Effector memory CD4-positive, alpha-beta T cell (primary cell): ENCODE measurements at regions not wholly inside any gene's neighbourhood (a gene's known extent, or its start where the extent isn't known, plus 50 kb on each side); places are given as distances from the start of the nearest gene placed in this dataset.
"Not testable (repeated sequence)": the region's sequence is repeated elsewhere in the genome, so short reads cannot be mapped to it uniquely, and the experiment has no call there.

Experiments
- DNase-seq, 3 donors: peaks; one replicate each; pipeline ENCODE4 v3.0.0-alpha.2; 2020
- H3K27ac ChIP-seq: 2 replicates; pipeline ENCODE4 v1.7.0; 2013; ENCODE audit warnings: mild to moderate bottlenecking, low read length, moderate library complexity; ENCODE audit not compliant: insufficient read depth, poor library complexity, severe bottlenecking
- H3K27me3 ChIP-seq: replicated peaks from 2 replicates; pipeline ENCODE4 v1.7.0; 2013; ENCODE audit warnings: mild to moderate bottlenecking, low read length; ENCODE audit not compliant: insufficient read depth, control insufficient read depth, poor library complexity, severe bottlenecking
- H3K36me3 ChIP-seq: 2 replicates; pipeline ENCODE4 v1.7.0; 2013; ENCODE audit warnings: mild to moderate bottlenecking, low read length, moderate library complexity; ENCODE audit not compliant: control insufficient read depth, insufficient read depth
- H3K4me1 ChIP-seq: 2 replicates; pipeline ENCODE4 v1.7.0; 2013; ENCODE audit warnings: low read length, mild to moderate bottlenecking; ENCODE audit not compliant: control insufficient read depth, insufficient read depth, poor library complexity, severe bottlenecking
- H3K4me3 ChIP-seq: 2 replicates; pipeline ENCODE4 v1.7.0; 2013; ENCODE audit warnings: low read length, low read depth, mild to moderate bottlenecking; ENCODE audit not compliant: insufficient read depth, poor library complexity, severe bottlenecking
- H3K9me3 ChIP-seq: 2 replicates; pipeline ENCODE4 v1.7.0; 2013; ENCODE audit warnings: mild to moderate bottlenecking, low read length, moderate library complexity; ENCODE audit not compliant: control insufficient read depth

DNA sequence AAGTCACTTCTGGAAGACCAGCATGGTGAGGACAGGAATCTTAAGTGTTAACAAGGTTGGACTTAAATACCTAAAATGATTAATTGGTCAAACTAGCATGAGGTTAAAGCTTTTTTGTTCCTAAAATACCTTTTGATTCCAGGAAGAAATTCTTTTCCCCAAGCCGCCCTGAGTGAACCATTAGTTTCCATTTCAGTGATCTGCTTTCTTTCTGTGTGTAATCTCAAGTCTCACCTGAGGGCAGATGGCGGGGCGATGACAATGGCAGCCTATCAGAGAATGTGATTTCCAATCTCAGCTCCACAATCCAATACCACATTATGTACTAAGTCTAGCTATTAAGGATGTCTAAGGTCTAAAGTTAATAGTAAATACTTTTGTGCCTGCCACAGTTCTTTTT is 390.9 kb upstream of the SGCG start:
- Histone ChIP-seq H3K4me3 (no peak overlapping the region), H3K4me1 (no peaks in the 10 kb centered on the region), H3K27me3 (no peaks in the 10 kb centered on the region), H3K9me3 (no peaks in the 10 kb centered on the region), H3K36me3 (no peaks in the 10 kb centered on the region), H3K27ac (no peak overlapping the region)
- no peak for DNase-seq

DNA sequence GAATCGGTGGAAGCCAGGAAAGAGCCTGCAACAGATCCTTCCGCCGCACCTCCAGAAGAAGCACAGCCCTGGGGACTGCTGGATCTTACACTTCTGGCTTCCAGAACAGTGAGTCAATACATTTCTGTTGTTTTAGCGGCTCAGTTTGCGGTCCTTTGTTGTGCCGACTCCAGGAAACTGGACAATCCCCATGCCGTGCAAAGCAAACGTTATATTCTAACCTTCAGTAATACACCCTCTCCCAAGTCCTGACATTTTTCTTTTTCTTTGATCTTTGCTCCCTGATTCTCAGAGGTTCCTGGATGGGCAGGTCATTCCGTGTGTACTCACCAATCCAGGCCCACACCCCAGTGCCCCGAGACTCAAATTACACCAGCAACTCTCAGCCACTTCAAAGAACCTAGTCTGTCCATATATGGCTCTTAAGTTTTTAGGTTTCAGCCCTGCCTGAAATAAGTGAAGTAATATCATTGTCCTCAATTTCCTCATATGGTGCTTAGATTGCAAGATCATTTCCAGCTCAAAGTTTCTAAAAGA is 387.1 kb upstream of the SGCG start:
- no peak overlapping the region for H3K27ac ChIP-seq
- H3K27me3 ChIP-seq: no peaks in the 10 kb centered on the region
- no peak for DNase-seq
- H3K4me1 ChIP-seq: no peaks in the 10 kb centered on the region
- H3K9me3 ChIP-seq: no peaks in the 10 kb centered on the region
- no peak overlapping the region for H3K4me3 ChIP-seq
- no peaks in the 10 kb centered on the region for H3K36me3 ChIP-seq

DNA sequence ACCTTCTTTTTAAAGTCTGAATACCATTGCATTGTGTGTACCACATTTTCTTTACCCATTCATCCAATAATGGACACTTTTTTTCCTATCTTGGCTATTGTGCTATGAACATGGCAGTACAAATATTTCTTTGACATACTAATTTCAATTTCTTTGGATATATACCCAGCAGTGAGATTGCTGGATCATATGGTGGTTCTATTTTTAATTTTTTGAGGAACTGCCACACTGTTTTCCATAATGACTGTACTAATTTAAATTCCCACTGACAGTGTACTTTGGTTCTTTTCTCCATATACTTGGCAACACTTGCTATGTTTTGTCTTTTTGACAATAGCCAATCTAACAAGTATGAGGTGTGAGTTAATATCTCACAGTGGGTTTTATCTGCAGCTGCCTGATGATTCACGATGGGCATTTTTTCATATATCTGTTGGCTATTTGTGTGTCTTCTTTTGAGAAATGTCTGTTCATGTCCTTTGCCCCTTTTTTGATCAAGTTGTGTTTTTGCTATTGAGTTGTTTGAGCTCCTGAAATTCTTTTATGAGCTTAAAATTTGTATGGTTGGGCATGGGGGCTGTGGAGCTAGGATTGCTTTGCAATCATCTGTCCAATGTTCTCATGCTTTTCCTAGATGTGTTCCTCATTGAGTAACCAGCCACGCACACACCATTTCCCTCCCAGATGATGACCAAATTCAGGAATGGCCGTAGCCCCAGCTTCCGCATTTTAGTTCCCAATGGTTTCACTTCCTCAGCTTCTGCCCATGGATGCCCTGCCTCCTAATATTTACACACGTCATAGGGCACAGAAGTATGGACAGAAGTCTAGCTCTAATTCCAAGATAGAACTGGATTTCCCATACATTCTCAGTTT is 380.0 kb upstream of the SGCG start:
- H3K4me3 ChIP-seq: no peak overlapping the region
- no peaks in the 10 kb centered on the region for H3K36me3 ChIP-seq
- DNase-seq: no peak
- no peak overlapping the region for H3K27ac ChIP-seq
- no peaks in the 10 kb centered on the region for H3K4me1 ChIP-seq
- no peaks in the 10 kb centered on the region for H3K9me3 ChIP-seq
- no peaks in the 10 kb centered on the region for H3K27me3 ChIP-seq

DNA sequence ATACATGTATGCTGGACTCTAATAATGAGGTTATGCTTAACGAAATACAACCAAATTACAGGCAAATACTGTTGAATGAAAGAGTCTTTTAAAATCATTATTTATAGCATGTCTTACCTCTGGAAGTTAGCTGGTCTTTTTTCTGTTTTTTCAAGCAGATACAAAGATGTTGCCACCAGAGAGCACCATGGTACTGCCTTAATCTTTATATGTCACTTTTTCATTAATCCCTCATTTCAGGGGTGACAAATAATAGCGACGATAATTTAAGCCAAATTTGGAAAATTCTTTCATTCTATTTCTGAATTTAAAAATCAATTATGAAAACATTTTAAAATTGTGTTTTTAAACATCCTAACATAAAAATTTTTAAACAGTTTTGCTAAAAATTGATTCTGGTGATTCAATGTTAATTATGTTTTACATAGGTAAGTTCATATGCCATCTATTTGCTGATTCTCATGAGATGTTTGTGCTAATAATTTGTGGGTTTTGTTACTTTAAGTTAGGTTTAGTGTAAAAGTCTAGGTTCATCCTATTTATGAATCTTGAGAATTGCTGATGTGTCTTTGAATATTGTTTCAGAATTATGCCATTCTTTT is 379.3 kb upstream of the SGCG start:
- Histone ChIP-seq H3K4me3 (no peak overlapping the region), H3K9me3 (no peaks in the 10 kb centered on the region), H3K36me3 (no peaks in the 10 kb centered on the region), H3K27ac (no peak overlapping the region), H3K4me1 (no peaks in the 10 kb centered on the region), H3K27me3 (no peaks in the 10 kb centered on the region)
- no peak for DNase-seq

DNA sequence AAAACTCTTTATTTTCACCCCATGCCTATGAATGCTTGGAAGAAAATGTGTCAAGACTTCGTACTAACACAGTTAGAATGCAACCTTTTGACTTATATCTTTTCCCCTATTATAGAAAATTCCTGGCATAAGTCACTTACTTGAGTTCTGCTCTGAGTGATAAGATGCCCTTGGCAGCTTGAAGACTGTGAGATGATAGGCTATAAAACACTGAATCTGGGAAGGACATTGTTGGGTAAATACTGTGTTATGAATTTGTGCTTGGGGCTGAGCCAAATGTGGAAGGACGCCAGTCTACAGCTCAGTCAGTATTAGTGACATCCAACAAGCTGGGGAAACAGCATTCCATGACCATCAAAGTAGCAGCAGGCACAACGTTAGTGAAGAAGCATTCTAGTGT is 368.0 kb upstream of the SGCG start:
- DNase-seq: no peak
- H3K27me3 ChIP-seq: no peaks in the 10 kb centered on the region
- H3K9me3 ChIP-seq: no peaks in the 10 kb centered on the region
- no peak overlapping the region for H3K27ac ChIP-seq
- no peaks in the 10 kb centered on the region for H3K36me3 ChIP-seq
- H3K4me1 ChIP-seq: no peaks in the 10 kb centered on the region
- H3K4me3 ChIP-seq: no peak overlapping the region

DNA sequence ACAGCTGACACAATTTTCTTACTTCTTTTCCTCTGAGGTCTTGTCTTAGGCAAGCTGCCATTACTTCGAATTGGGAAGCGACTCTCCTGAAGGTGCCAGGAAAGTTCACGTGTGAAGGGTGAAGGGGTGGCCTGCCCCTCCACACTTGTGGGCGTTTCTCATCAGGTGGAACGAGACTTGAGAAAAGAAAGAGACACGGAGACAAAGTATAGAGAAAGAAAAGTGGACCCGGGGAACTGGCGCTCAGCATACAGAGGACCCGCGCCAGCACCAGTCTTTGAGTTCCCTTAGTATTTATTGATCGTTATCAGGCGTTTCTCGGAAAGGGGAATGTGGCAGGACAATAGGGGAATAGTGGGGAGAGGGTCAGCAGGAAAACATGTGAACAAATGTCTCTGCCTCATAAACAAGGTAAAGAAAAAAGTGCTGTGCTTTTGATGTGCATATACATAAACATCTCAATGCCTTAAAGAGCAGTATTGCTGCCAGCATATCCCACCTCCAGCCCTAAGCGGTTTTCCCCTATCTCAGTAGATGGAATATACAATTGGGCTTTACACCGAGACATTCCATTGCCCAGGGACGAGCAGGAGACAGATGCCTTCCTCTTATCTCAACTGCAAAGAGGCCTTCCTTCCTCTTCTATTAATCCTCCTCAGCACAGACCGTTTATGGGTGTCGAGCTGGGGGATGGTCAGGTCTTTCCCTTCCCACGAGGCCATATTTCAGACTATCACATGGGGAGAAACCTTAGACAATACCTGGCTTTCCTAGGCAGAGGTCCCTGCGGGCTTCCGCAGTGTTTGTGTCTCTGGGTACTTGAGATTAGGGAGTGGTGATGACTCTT is 367.0 kb upstream of the SGCG start:
- H3K4me1 ChIP-seq, H3K9me3 ChIP-seq, H3K4me3 ChIP-seq, H3K27ac ChIP-seq, H3K36me3 ChIP-seq, DNase-seq, H3K27me3 ChIP-seq: not testable (repeated sequence)

- not testable (repeated sequence) for H3K27ac ChIP-seq, H3K4me3 ChIP-seq, H3K4me1 ChIP-seq, H3K36me3 ChIP-seq, H3K9me3 ChIP-seq, DNase-seq, H3K27me3 ChIP-seq
Observed at GRCh38 chr13:22814433-22814832, 366.3 kb upstream of the SGCG start.

- Histone ChIP-seq H3K4me1 (no peaks in the 10 kb centered on the region), H3K9me3 (no peaks in the 10 kb centered on the region), H3K36me3 (no peaks in the 10 kb centered on the region), H3K27ac (no peak overlapping the region), H3K27me3 (no peaks in the 10 kb centered on the region), H3K4me3 (no peak overlapping the region)
- DNase-seq: no peak
Observed at GRCh38 chr13:22821589-22821988, 359.2 kb upstream of the SGCG start.

- H3K36me3 ChIP-seq: no peaks in the 10 kb centered on the region
- H3K4me3 ChIP-seq: no peak overlapping the region
- no peaks in the 10 kb centered on the region for H3K27me3 ChIP-seq
- no peaks in the 10 kb centered on the region for H3K4me1 ChIP-seq
- H3K9me3 ChIP-seq: no peaks in the 10 kb centered on the region
- H3K27ac ChIP-seq: no peak overlapping the region
- DNase-seq: no peak
Observed at GRCh38 chr13:22825186-22825585, 355.6 kb upstream of the SGCG start.
